Astrocyte of the cerebellum (primary cell): ENCODE measurements at regions not wholly inside any gene's neighbourhood (a gene's known extent, or its start where the extent isn't known, plus 50 kb on each side); places are given as distances from the start of the nearest gene placed in this dataset.

Experiments
- DNase-seq: peaks from one replicate; pipeline ENCODE4 v3.0.0-alpha.2; 2011; ENCODE audit warnings: low read depth
- H3K4me3 ChIP-seq: 2 replicates; pipeline ENCODE4 v1.5.1; 2011; ENCODE audit warnings: mild to moderate bottlenecking, low read depth, low read length, moderate library complexity
- in situ Hi-C: cut with HindIII; loops from 2 replicates; pipeline ENCODE4 v1.10.0; 2017; ENCODE audit warnings: low sequenced_read_pairs
- TF ChIP-seq, protein P1 (sequence below): IDR thresholded peaks from 2 replicates; pipeline ENCODE4 v1.5.1; 2012; ENCODE audit warnings: low read length, low read depth, moderate library complexity, mild to moderate bottlenecking; ENCODE audit errors: missing control alignments

DNA sequence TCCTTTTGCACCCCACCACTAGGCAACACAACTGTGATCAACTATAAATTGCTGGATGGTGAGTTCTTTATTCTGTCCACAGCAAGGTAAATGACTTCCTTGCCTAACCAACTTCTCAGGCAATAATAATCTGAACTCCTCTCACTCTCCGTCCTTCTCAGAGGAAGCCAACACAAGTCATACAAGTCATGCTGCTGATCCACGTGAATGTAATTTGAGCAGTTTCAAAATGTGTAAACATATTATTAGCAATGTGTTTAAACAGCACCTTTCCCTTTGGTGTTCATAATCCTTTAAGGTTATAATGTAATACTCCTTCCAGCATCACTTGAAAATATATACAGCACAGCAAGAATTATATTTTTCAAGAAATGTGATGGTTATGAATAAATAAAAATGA, 127.9 kb downstream of the QRSL1 start:
- TF ChIP-seq, protein P1, sequence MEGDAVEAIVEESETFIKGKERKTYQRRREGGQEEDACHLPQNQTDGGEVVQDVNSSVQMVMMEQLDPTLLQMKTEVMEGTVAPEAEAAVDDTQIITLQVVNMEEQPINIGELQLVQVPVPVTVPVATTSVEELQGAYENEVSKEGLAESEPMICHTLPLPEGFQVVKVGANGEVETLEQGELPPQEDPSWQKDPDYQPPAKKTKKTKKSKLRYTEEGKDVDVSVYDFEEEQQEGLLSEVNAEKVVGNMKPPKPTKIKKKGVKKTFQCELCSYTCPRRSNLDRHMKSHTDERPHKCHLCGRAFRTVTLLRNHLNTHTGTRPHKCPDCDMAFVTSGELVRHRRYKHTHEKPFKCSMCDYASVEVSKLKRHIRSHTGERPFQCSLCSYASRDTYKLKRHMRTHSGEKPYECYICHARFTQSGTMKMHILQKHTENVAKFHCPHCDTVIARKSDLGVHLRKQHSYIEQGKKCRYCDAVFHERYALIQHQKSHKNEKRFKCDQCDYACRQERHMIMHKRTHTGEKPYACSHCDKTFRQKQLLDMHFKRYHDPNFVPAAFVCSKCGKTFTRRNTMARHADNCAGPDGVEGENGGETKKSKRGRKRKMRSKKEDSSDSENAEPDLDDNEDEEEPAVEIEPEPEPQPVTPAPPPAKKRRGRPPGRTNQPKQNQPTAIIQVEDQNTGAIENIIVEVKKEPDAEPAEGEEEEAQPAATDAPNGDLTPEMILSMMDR, result no peak
- in situ Hi-C loops, result no loop called here
- H3K4me3 ChIP-seq, result no peak overlapping the region
- no peak for DNase-seq

DNA sequence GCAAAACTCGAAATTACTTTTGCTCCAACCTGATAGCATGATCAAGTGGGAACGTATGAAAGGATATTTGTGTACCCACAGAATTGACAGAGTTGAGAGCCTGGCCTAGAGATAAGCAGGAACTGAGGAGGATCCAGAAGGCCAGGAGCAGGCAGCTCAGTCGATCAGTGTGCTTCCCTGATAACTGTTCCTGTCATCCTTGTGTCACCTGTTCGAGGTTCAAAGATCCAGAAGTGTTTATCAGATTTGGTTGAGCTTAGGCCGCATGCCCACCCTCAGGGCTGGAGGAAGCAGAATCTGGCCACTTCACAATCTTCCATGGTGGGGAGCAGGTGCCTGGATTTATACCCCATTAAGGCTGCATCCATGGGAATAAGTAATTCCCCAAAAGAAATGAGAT, 124.8 kb downstream of the QRSL1 start:
- TF ChIP-seq, protein P1, result no peak
- in situ Hi-C loops, result no loop called here
- DNase-seq, result no peak
- H3K4me3 ChIP-seq, result no peak overlapping the region

DNA sequence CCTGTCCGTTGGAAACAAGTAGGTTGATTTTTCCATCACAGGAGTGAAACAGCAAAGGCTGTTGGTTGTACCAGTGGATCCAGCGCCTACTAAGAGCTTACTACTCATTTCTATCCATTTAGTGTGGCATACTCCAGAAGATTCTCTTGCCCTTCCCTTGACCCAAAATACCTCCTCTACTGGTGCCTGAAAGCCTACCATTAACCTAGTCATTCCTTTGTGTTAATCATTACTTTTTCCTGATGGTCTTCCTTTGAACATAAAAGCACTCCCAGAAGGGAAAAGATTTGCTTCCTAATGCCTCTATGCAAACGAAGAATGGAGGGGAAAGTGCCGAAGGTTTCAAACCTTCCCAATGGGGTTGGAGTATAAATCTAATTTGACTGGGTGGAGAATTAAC, 123.3 kb downstream of the QRSL1 start:
- TF ChIP-seq, protein P1, result no peak
- DNase-seq, result no peak
- in situ Hi-C loops, result no loop called here
- H3K4me3 ChIP-seq, result no peak overlapping the region

GRCh38 chr6:106751501-106752252, 122.3 kb downstream of the QRSL1 start:
- no peak overlapping the region for H3K4me3 ChIP-seq
- no peak for DNase-seq
- in situ Hi-C loops, result no loop called here
- TF ChIP-seq, protein P1, result no peak

- no peak overlapping the region for H3K4me3 ChIP-seq
- TF ChIP-seq, protein P1, result no peak
- in situ Hi-C loops, result no loop called here
- DNase-seq, result no peak
Observed at GRCh38 chr6:106750946-106751345, 121.6 kb downstream of the QRSL1 start.

DNA sequence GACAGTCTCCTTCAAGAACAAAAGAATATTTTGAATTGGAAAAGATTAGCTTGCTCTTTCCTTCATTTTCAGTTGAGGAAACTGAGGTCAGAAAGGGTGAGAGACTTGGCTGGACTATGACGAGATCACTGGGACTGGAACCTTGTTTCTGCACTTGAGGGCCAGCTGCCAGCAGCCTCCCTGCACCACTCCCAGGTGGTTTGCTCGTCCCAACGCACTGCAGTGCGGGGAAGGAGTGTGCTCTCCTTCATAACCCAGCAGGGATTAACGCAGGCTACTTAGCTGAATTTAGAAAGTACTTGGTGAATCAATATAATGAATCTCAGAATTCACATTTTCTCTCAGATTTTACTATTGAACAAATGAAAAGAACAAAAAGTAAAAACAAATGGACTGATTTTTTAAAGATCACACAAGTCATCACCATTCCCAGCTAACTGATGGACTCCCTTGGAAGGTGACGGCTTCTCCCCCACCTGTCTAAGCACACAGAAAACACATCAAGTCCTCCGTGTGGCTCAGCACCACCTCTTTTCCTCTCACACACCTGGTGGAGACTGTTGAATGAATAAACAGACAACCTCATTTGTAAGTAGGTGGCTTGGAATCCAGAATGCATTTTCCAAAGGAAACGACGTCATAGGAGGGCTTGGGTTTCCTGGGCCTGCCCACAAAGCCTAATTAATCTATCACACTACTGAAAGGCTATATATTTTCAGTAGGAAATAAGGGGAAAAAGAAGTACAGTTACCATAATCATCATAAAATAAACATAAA, 121.0 kb downstream of the QRSL1 start:
- no peak overlapping the region for H3K4me3 ChIP-seq
- TF ChIP-seq, protein P1, result no peak
- no peak for DNase-seq
- in situ Hi-C loops, result no loop called here
